Uterus (tissue), 3 donors: ENCODE measurements at regions not wholly inside any gene's neighbourhood (a gene's known extent, or its start where the extent isn't known, plus 50 kb on each side); places are given as distances from the start of the nearest gene placed in this dataset.

Source experiments
- DNase-seq, 2 donors: peaks; one replicate each; pipeline ENCODE4 v3.0.0-alpha.2; 2019 to 2020
- H3K27ac ChIP-seq, 2 donors: fragments of 200-600 bp; sonication (generic); 1 replicate in 1 of 2; 2 replicates in 1 of 2; pipeline ENCODE4 v1.5.1; 2016 to 2018
- H3K27me3 ChIP-seq, 2 donors: fragments of 200-600 bp; sonication (generic); one replicate each; pipeline ENCODE4 v1.5.1; 2018 to 2019; ENCODE audit warnings: control low read depth in 1 of 2
- H3K36me3 ChIP-seq, 2 donors: fragments of 200-600 bp; sonication (generic); one replicate each; pipeline ENCODE4 v1.5.1; 2019; ENCODE audit warnings: control low read depth in 1 of 2
- H3K4me1 ChIP-seq, 2 donors: fragments of 200-600 bp; sonication (generic); one replicate each; pipeline ENCODE4 v1.5.1; 2018 to 2019; ENCODE audit warnings: control low read depth in 1 of 2
- H3K4me3 ChIP-seq, 2 donors: fragments of 200-600 bp; sonication (generic); 1 replicate in 1 of 2; 2 replicates in 1 of 2; pipeline ENCODE4 v1.5.1; 2018 to 2019; ENCODE audit warnings: mild to moderate bottlenecking in 1 of 2
- H3K9me3 ChIP-seq, 2 donors: fragments of 200-600 bp; sonication (generic); one replicate each; pipeline ENCODE4 v1.5.1; 2019; ENCODE audit warnings: control low read depth in 1 of 2
- CTCF ChIP-seq, 4 experiments: fragments of 200-600 bp in 2 of 4; fragments of 450-650 bp in 2 of 4; sonication (generic) in 2 of 4; IDR thresholded peaks; one replicate each; pipeline ENCODE4 v1.5.1; 2016 to 2019; ENCODE audit warnings: antibody characterized with exemption in 4 of 4, mild to moderate bottlenecking in 2 of 4, moderate library complexity in 1 of 4
- POLR2A ChIP-seq, 2 donors: fragments of 450-650 bp; IDR thresholded peaks; one replicate each; pipeline ENCODE4 v1.6.1; 2016; ENCODE audit warnings: antibody characterized with exemption in 2 of 2, mild to moderate bottlenecking in 1 of 2, moderate library complexity in 1 of 2
- intact Hi-C: fragments of 100-400 bp; cut with DNase I; formaldehyde crosslinking; loops from one replicate; pipeline ENCODE4 v1.15.1; 2023; ENCODE audit warnings: low total_unique reads
- donor health status: DM: yes; HTN: yes; CAD: no.

- TF ChIP-seq CTCF (IDR thresholded peaks at IDR 0.05) (no peak), POLR2A (IDR thresholded peaks at IDR 0.05) (no peak)
Observed at GRCh38 chr11:10941414-10941813, 83.6 kb upstream of the ZBED5 start.

GRCh38 chr11:10938650-10939387 is 81.0 kb upstream of the ZBED5 start:
- Histone ChIP-seq H3K9me3 (no peaks in the 10 kb centered on the region), H3K4me1 (no peaks in the 10 kb centered on the region), H3K4me3 (no peak overlapping the region), H3K36me3 (no peaks in the 10 kb centered on the region), H3K27ac (no peak overlapping the region), H3K27me3 (no peaks in the 10 kb centered on the region)
- intact Hi-C loops, result loop anchor here (10.0 kb wide), 2 partner anchors 686 to 846 kb away; partner anchors contain the start of gene GALNT18
- DNase-seq, result no peak
- no peak for TF ChIP-seq POLR2A (IDR thresholded peaks at IDR 0.05)
- no peak for TF ChIP-seq CTCF (IDR thresholded peaks at IDR 0.05)

More at GRCh38 chr11:10941414-10941813, 83.6 kb upstream of the ZBED5 start:
- H3K36me3 ChIP-seq, result no peaks in the 10 kb centered on the region
- H3K9me3 ChIP-seq, result no peaks in the 10 kb centered on the region
- H3K27ac ChIP-seq, result no peak overlapping the region
- intact Hi-C loops, result no loop called here
- no peaks in the 10 kb centered on the region for H3K27me3 ChIP-seq
- no peak overlapping the region for H3K4me3 ChIP-seq
- H3K4me1 ChIP-seq, result no peaks in the 10 kb centered on the region
- no peak for DNase-seq

- DNase-seq, result no peak
- H3K4me3 ChIP-seq, result no peak overlapping the region
- intact Hi-C loops, result loop anchor here (10.0 kb wide), 2 partner anchors 687 to 847 kb away; partner anchors contain the start of gene GALNT18
- no peaks in the 10 kb centered on the region for H3K9me3 ChIP-seq
- no peak for TF ChIP-seq POLR2A (IDR thresholded peaks at IDR 0.05)
- no peak for TF ChIP-seq CTCF (IDR thresholded peaks at IDR 0.05)
- no peaks in the 10 kb centered on the region for H3K4me1 ChIP-seq
- H3K36me3 ChIP-seq, result no peaks in the 10 kb centered on the region
- no peak overlapping the region for H3K27ac ChIP-seq
- no peaks in the 10 kb centered on the region for H3K27me3 ChIP-seq
Observed at GRCh38 chr11:10938231-10938630, 80.4 kb upstream of the ZBED5 start.

GRCh38 chr11:10937385-10937771 is 79.5 kb upstream of the ZBED5 start:
- DNase-seq, result no peak
- no peak overlapping the region for H3K4me3 ChIP-seq
- no peaks in the 10 kb centered on the region for H3K36me3 ChIP-seq
- no peaks in the 10 kb centered on the region for H3K27me3 ChIP-seq
- H3K9me3 ChIP-seq, result no peaks in the 10 kb centered on the region
- TF ChIP-seq POLR2A (IDR thresholded peaks at IDR 0.05), result no peak
- no peak for TF ChIP-seq CTCF (IDR thresholded peaks at IDR 0.05)
- H3K27ac ChIP-seq, result no peak overlapping the region
- intact Hi-C loops, result loop anchor here (10.0 kb wide), 2 partner anchors 687 to 847 kb away; partner anchors contain the start of gene GALNT18
- no peaks in the 10 kb centered on the region for H3K4me1 ChIP-seq

GRCh38 chr11:10936626-10937384 is 79.0 kb upstream of the ZBED5 start:
- Histone ChIP-seq H3K4me3 (no peak overlapping the region), H3K36me3 (no peaks in the 10 kb centered on the region), H3K27me3 (no peaks in the 10 kb centered on the region), H3K4me1 (no peaks in the 10 kb centered on the region), H3K9me3 (no peaks in the 10 kb centered on the region), H3K27ac (no peak overlapping the region)
- DNase-seq, result no peak
- intact Hi-C loops, result loop anchor here (10.0 kb wide), 2 partner anchors 688 to 848 kb away; partner anchors contain the start of gene GALNT18
- no peak for TF ChIP-seq POLR2A (IDR thresholded peaks at IDR 0.05)
- TF ChIP-seq CTCF (IDR thresholded peaks at IDR 0.05), result no peak
